Astrocyte (in vitro differentiated cells and primary cell): ENCODE measurements at regions not wholly inside any gene's neighbourhood (a gene's known extent, or its start where the extent isn't known, plus 50 kb on each side); places are given as distances from the start of the nearest gene placed in this dataset.

Experiments
- DNase-seq: peaks from one replicate; pipeline ENCODE4 v3.0.0-alpha.2; 2010; ENCODE audit warnings: low read depth
- FAIRE-seq: peaks from 2 replicates; lab custom pipeline; 2011; peaks lifted over from hg19 to GRCh38; lab: Jason Lieb, UNC
- H2AFZ ChIP-seq: 2 replicates; pipeline ENCODE4 v1.6.0; 2012; ENCODE audit warnings: low read depth, low read length, inconsistent platforms
- H3K27ac ChIP-seq: 2 replicates; pipeline ENCODE4 v1.5.1; 2011; ENCODE audit warnings: low read depth, low read length, inconsistent platforms
- H3K27me3 ChIP-seq: 2 replicates; pipeline ENCODE4 v1.6.0; 2011; ENCODE audit warnings: low read length, inconsistent platforms; ENCODE audit not compliant: insufficient read depth
- H3K36me3 ChIP-seq: 2 replicates; pipeline ENCODE4 v1.5.1; 2011; ENCODE audit warnings: low read length, inconsistent platforms; ENCODE audit not compliant: insufficient read depth
- H3K4me1 ChIP-seq: 2 replicates; pipeline ENCODE4 v1.5.1; 2011; ENCODE audit warnings: low read length, inconsistent platforms; ENCODE audit not compliant: insufficient read depth
- H3K4me2 ChIP-seq: 2 replicates; pipeline ENCODE4 v1.6.0; 2012; ENCODE audit warnings: low read length, inconsistent platforms
- H3K4me3 ChIP-seq: 2 replicates; pipeline ENCODE4 v1.5.1; 2011; ENCODE audit warnings: low read depth, mild to moderate bottlenecking, low read length, inconsistent platforms; ENCODE audit not compliant: insufficient read depth
- H3K79me2 ChIP-seq: 2 replicates; pipeline ENCODE4 v1.6.0; 2012; ENCODE audit warnings: mild to moderate bottlenecking, low read length, inconsistent platforms; ENCODE audit not compliant: insufficient read depth
- H3K9ac ChIP-seq: 2 replicates; pipeline ENCODE4 v1.6.0; 2012; ENCODE audit warnings: mild to moderate bottlenecking, low read length, inconsistent platforms
- H3K9me3 ChIP-seq: 2 replicates; pipeline ENCODE4 v1.5.1; 2012; ENCODE audit warnings: low read depth, mild to moderate bottlenecking, low read length, inconsistent platforms; ENCODE audit not compliant: insufficient read depth
- H4K20me1 ChIP-seq: 2 replicates; pipeline ENCODE4 v1.6.0; 2012; ENCODE audit warnings: low read length, inconsistent platforms; ENCODE audit not compliant: insufficient read depth
- H3K27ac Mint-ChIP-seq: one replicate; pipeline ENCODE4 v1.8.0; 2021; ENCODE audit warnings: mild to moderate bottlenecking, mixed read lengths; ENCODE audit not compliant: unreplicated experiment
- H3K27me3 Mint-ChIP-seq: one replicate; pipeline ENCODE4 v1.8.0; 2021; ENCODE audit warnings: low read depth, mixed read lengths; ENCODE audit not compliant: unreplicated experiment
- H3K36me3 Mint-ChIP-seq: one replicate; pipeline ENCODE4 v1.8.0; 2021; ENCODE audit warnings: low read depth, mixed read lengths; ENCODE audit not compliant: unreplicated experiment
- H3K4me1 Mint-ChIP-seq: one replicate; pipeline ENCODE4 v1.8.0; 2021; ENCODE audit warnings: low read depth, mixed read lengths; ENCODE audit not compliant: unreplicated experiment
- H3K4me3 Mint-ChIP-seq: one replicate; pipeline ENCODE4 v1.8.0; 2021; ENCODE audit warnings: mild to moderate bottlenecking, moderate library complexity, mixed read lengths; ENCODE audit not compliant: unreplicated experiment
- H3K9me3 Mint-ChIP-seq: one replicate; pipeline ENCODE4 v1.8.0; 2021; ENCODE audit warnings: mild to moderate bottlenecking, mixed read lengths; ENCODE audit not compliant: unreplicated experiment
- CTCF ChIP-seq: IDR thresholded peaks from 2 replicates; pipeline ENCODE4 v1.5.1; 2011; ENCODE audit warnings: low read depth, mild to moderate bottlenecking, inconsistent platforms, low read length, moderate library complexity; ENCODE audit not compliant: insufficient read depth
- EZH2 ChIP-seq: IDR thresholded peaks from 2 replicates; pipeline ENCODE4 v1.6.1; 2012; ENCODE audit warnings: mild to moderate bottlenecking, low read length, inconsistent platforms; ENCODE audit not compliant: insufficient read depth

GRCh38 chr5:8253376-8253775 lies 384.4 kb downstream of the MTRR start:
- H3K9ac ChIP-seq: no peak overlapping the region
- FAIRE-seq (no peak), DNase-seq (no peak)
- no peaks in the 10 kb centered on the region for H3K36me3 ChIP-seq
- no peaks in the 10 kb centered on the region for H3K4me1 Mint-ChIP-seq
- H3K4me1 ChIP-seq: no peaks in the 10 kb centered on the region
- H3K79me2 ChIP-seq: no peaks in the 10 kb centered on the region
- H3K9me3 Mint-ChIP-seq: no peaks in the 10 kb centered on the region
- H3K27ac ChIP-seq: no peak overlapping the region
- H4K20me1 ChIP-seq: no peaks in the 10 kb centered on the region
- no peaks in the 10 kb centered on the region for H3K36me3 Mint-ChIP-seq
- no peak overlapping the region for H3K4me3 ChIP-seq
- no peaks in the 10 kb centered on the region for H3K27me3 ChIP-seq
- TF ChIP-seq EZH2: no peak
- no peak for TF ChIP-seq CTCF
- H3K27me3 Mint-ChIP-seq: peaks cover 19% of the 10 kb centered on the region
- no peak overlapping the region for H3K27ac Mint-ChIP-seq
- H3K4me3 Mint-ChIP-seq: no peak overlapping the region
- no peak overlapping the region for H2AFZ ChIP-seq
- H3K9me3 ChIP-seq: no peaks in the 10 kb centered on the region
- no peak overlapping the region for H3K4me2 ChIP-seq

DNA sequence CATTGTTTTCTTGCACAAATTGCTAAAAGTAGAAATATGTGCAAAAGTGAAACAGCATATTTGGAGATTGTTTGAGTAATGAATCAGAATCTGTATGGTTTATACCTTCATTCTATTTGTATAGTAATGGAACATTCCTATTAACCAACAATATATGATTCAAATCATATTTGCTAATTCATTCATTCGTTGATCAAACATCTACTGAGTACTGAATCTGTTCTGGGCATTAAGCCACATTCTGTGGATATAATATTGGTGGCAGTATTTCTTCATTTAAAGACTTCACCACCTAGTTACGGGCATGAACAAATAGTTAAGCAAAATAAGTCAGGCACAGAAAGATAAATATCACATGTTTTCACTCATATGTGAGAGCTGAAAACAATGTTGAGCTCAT lies 385.7 kb downstream of the MTRR start:
- H3K27me3 Mint-ChIP-seq: peaks cover 15% of the 10 kb centered on the region
- H3K27ac Mint-ChIP-seq: no peak overlapping the region
- Histone ChIP-seq H2AFZ (no peak overlapping the region), H3K9ac (no peak overlapping the region), H3K27me3 (no peaks in the 10 kb centered on the region), H3K27ac (no peak overlapping the region), H3K36me3 (no peaks in the 10 kb centered on the region), H4K20me1 (no peaks in the 10 kb centered on the region), H3K79me2 (no peaks in the 10 kb centered on the region), H3K4me2 (no peak overlapping the region), H3K4me3 (no peak overlapping the region), H3K9me3 (no peaks in the 10 kb centered on the region), H3K4me1 (no peaks in the 10 kb centered on the region)
- no peak for TF ChIP-seq EZH2
- TF ChIP-seq CTCF: no peak
- FAIRE-seq (no peak), DNase-seq (no peak)
- no peak overlapping the region for H3K4me3 Mint-ChIP-seq
- no peaks in the 10 kb centered on the region for H3K4me1 Mint-ChIP-seq
- no peaks in the 10 kb centered on the region for H3K9me3 Mint-ChIP-seq
- H3K36me3 Mint-ChIP-seq: no peaks in the 10 kb centered on the region

DNA sequence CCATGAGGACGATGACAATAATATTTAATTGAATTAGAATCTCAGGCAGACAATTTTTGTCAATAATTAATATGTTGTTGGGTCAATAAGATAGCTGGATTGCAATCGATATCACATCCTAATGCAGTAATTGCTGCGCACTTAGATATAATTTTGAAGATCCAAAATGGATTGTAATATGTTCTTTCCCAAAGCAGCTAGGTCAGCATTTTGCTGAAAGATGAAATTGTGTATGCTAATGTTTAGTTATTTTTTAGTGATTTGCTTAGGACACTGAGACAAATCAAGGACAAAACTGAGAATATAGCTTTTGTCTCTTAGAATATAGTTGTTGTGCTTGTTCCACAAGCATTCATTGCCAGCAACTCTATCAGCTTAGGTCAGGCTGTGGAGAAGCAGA lies 389.9 kb downstream of the MTRR start:
- TF ChIP-seq EZH2 (no peak), CTCF (no peak)
- Histone ChIP-seq H3K27me3 (no peaks in the 10 kb centered on the region), H3K36me3 (no peaks in the 10 kb centered on the region), H3K27ac (no peak overlapping the region), H3K9me3 (no peaks in the 10 kb centered on the region), H3K79me2 (no peaks in the 10 kb centered on the region), H3K4me2 (no peak overlapping the region), H2AFZ (no peak overlapping the region), H4K20me1 (no peaks in the 10 kb centered on the region), H3K4me3 (no peak overlapping the region), H3K4me1 (no peaks in the 10 kb centered on the region), H3K9ac (no peak overlapping the region)
- H3K4me1 Mint-ChIP-seq: no peaks in the 10 kb centered on the region
- H3K27ac Mint-ChIP-seq: no peak overlapping the region
- DNase-seq: no peak
- no peaks in the 10 kb centered on the region for H3K36me3 Mint-ChIP-seq
- H3K4me3 Mint-ChIP-seq: no peak overlapping the region
- H3K27me3 Mint-ChIP-seq: peaks cover 3% of the 10 kb centered on the region
- no peak for FAIRE-seq
- H3K9me3 Mint-ChIP-seq: no peaks in the 10 kb centered on the region
